ENCODE measurements at regions not wholly inside any gene's neighbourhood (a gene's known extent, or its start where the extent isn't known, plus 50 kb on each side); places are given as distances from the start of the nearest gene placed in this dataset.

GRCh38 chr3:67196677-67197076 lies 198.6 kb downstream of the KBTBD8 start:
- TF ChIP-seq RAD21 (IDR thresholded peaks at IDR 0.05) = no peak
- no peak for TF ChIP-seq CTCF (IDR thresholded peaks at IDR 0.05; ENCODE audit: low read depth, low read length, missing input control)
- no peak for TF ChIP-seq TAF1 (conservative IDR thresholded peaks at IDR 0.05)
- TF ChIP-seq RXRA (IDR thresholded peaks at IDR 0.05) = no peak
- no peak for TF ChIP-seq REST (IDR thresholded peaks at IDR 0.05)
- TF ChIP-seq YY1 (IDR thresholded peaks at IDR 0.05) = no peak
